Gastrocnemius medialis (tissue), 4 donors: ENCODE measurements at regions not wholly inside any gene's neighbourhood (a gene's known extent, or its start where the extent isn't known, plus 50 kb on each side); places are given as distances from the start of the nearest gene placed in this dataset.
"Not testable (repeated sequence)": the region's sequence is repeated elsewhere in the genome, so short reads cannot be mapped to it uniquely, and the experiment has no call there.

Source experiments
- ATAC-seq, 2 donors: fragments of 150-250 bp; one replicate each; pipeline ENCODE4 v1.9.1; 2016
- DNase-seq, 2 donors: peaks; one replicate each; pipeline ENCODE4 v3.0.0-alpha.2; 2019
- H3K27ac ChIP-seq, 4 donors: fragments of 200-600 bp; sonication (generic); 1 replicate in 1 of 4; 2 replicates in 3 of 4; pipeline ENCODE4 v1.5.1; 2016 to 2018; ENCODE audit warnings: mild to moderate bottlenecking in 2 of 4, moderate library complexity in 1 of 4
- H3K27me3 ChIP-seq, 3 donors: fragments of 200-600 bp; sonication (generic) in 2 of 3; 1 replicate in 1 of 3; 2 replicates in 2 of 3; pipeline versions ENCODE4 v1.5.1 to v1.6.0; 2016 to 2019; ENCODE audit warnings: mild to moderate bottlenecking in 1 of 3, moderate library complexity in 1 of 3
- H3K36me3 ChIP-seq, 2 donors: fragments of 200-600 bp; sonication (generic) in 1 of 2; one replicate each; pipeline ENCODE4 v1.5.1; 2017 to 2018
- H3K4me1 ChIP-seq, 2 donors: fragments of 200-600 bp; sonication (generic) in 1 of 2; one replicate each; pipeline ENCODE4 v1.5.1; 2016 to 2017; ENCODE audit warnings: mild to moderate bottlenecking in 2 of 2
- H3K4me3 ChIP-seq, 4 donors: fragments of 200-600 bp; sonication (generic) in 3 of 4; 1 replicate in 1 of 4; 2 replicates in 3 of 4; pipeline ENCODE4 v1.5.1; 2016 to 2019; ENCODE audit warnings: mild to moderate bottlenecking in 2 of 4
- H3K9me3 ChIP-seq, 3 donors: fragments of 200-600 bp; sonication (generic) in 2 of 3; 1 replicate in 1 of 3; 2 replicates in 2 of 3; pipeline ENCODE4 v1.5.1; 2016 to 2019
- POLR2A ChIP-seq, 2 donors: fragments of 450-650 bp; IDR thresholded peaks; one replicate each; pipeline ENCODE4 v1.6.1; 2017; ENCODE audit warnings: antibody characterized with exemption in 2 of 2, mild to moderate bottlenecking in 2 of 2, moderate library complexity in 2 of 2
- in situ Hi-C, 4 donors: fragments of 200-750 bp; cut with MboI; loops; one replicate each; pipeline versions ENCODE4 v1.15.0 to v1.8.0; 2017; ENCODE audit warnings: low sequenced_read_pairs in 4 of 4
- intact Hi-C: fragments of 100-400 bp; cut with DNase I; formaldehyde crosslinking; loops from one replicate; pipeline ENCODE4 v1.15.1; 2023; ENCODE audit warnings: low total_unique reads
- TF ChIP-seq, protein P1 (sequence below), 5 experiments: fragments of 450-650 bp in 3 of 5; fragments of 200-600 bp in 2 of 5; sonication (generic) in 2 of 5; IDR thresholded peaks in 4 of 5; conservative IDR thresholded peaks in 1 of 5; 1 replicate in 4 of 5; 2 replicates in 1 of 5; pipeline ENCODE4 v1.5.1; 2016 to 2019; ENCODE audit warnings: antibody characterized with exemption in 5 of 5, mild to moderate bottlenecking in 3 of 5, moderate library complexity in 3 of 5

DNA sequence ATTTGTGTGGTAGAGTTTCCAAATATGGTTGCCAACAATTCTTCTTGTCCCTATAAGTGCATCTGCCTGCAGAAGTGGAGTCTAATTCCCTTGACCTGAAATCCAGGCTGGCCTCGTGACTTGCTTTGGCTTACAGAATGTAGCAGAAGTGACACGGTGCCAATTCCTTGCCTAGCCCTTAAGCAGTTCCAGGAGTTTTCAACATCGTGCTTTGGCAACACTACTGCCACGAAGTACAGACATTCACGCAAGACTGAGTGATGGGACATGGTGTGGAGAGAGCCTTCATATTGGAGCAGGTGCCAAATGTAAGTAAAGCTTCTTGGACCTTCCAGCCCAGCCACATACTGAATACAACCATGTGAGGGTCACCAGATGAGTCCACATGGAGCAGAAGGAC, 92.9 kb upstream of the NEK6 start:
- TF ChIP-seq, protein P1, sequence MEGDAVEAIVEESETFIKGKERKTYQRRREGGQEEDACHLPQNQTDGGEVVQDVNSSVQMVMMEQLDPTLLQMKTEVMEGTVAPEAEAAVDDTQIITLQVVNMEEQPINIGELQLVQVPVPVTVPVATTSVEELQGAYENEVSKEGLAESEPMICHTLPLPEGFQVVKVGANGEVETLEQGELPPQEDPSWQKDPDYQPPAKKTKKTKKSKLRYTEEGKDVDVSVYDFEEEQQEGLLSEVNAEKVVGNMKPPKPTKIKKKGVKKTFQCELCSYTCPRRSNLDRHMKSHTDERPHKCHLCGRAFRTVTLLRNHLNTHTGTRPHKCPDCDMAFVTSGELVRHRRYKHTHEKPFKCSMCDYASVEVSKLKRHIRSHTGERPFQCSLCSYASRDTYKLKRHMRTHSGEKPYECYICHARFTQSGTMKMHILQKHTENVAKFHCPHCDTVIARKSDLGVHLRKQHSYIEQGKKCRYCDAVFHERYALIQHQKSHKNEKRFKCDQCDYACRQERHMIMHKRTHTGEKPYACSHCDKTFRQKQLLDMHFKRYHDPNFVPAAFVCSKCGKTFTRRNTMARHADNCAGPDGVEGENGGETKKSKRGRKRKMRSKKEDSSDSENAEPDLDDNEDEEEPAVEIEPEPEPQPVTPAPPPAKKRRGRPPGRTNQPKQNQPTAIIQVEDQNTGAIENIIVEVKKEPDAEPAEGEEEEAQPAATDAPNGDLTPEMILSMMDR (IDR thresholded peaks at IDR 0.05 in 4 of 5, conservative IDR thresholded peaks at IDR 0.05 in 1 of 5), result no peak
- no peak for TF ChIP-seq POLR2A (IDR thresholded peaks at IDR 0.05)
- intact Hi-C loops, result no loop called here
- Histone ChIP-seq H3K4me3 (no peak overlapping the region), H3K27me3 (no peaks in the 10 kb centered on the region), H3K4me1 (peaks cover 5 to 31% of the 10 kb centered on the region in 2 donors), H3K36me3 (no peaks in the 10 kb centered on the region), H3K27ac (peak overlapping the region in 3 of 4 donors; percentile 60 to 69 (median 69)), H3K9me3 (no peaks in the 10 kb centered on the region)
- in situ Hi-C loops, result no loop called here
- peak; percentile 99 for ATAC-seq
- DNase-seq, result peak; percentile 86 to 93

DNA sequence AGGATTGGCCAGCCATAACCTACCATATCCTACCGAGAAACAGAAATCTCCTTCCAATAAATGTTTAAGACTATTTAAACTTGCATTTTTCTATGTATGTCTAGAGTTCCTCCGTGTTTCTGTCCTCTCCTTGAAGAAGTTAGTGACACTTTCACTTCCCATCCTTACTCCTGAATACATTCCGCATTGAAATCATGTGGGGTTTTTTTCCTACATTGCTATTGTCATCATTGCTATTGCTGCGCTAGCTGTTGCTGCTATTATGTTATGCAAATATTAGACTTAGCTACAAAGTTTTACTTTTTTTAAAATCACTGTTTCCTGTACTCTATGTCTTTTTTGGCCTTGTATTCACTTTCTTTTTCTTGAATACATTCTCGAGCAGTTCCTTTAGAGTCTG, 83.3 kb upstream of the NEK6 start:
- TF ChIP-seq, protein P1 (IDR thresholded peaks at IDR 0.05 in 4 of 5, conservative IDR thresholded peaks at IDR 0.05 in 1 of 5), result no peak
- no peak for TF ChIP-seq POLR2A (IDR thresholded peaks at IDR 0.05)
- peaks cover 0 to 2% (median 0%) of the 10 kb centered on the region in 3 donors for H3K27me3 ChIP-seq
- in situ Hi-C loops (no loop called here), intact Hi-C loops (no loop called here)
- H3K4me1 ChIP-seq, result no peaks in the 10 kb centered on the region
- H3K27ac ChIP-seq, result no peak overlapping the region
- no peak for DNase-seq
- H3K4me3 ChIP-seq, result no peak overlapping the region
- no peaks in the 10 kb centered on the region for H3K36me3 ChIP-seq
- no peaks in the 10 kb centered on the region for H3K9me3 ChIP-seq
- ATAC-seq, result no peak

DNA sequence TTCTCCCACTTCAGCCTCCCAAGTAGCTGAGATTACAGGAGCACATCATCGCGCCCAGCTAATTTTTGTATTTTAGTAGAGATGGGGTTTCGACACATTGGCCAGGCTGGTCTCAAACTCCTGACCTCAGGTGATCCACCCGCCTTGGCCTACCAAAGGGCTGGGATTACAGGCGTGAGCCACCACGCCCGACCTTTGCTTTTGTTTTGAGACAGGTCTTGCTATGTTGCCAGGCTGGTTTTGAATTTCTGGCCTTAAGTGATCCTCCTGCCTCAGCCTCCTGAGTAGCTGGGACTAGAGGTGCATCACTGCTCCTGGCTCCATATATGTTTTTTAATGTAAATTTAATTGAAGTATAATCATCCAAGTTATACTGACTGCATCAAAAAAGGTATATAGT, 80.2 kb upstream of the NEK6 start:
- ATAC-seq, DNase-seq, H3K4me1 ChIP-seq, in situ Hi-C loops, H3K27me3 ChIP-seq, H3K9me3 ChIP-seq, intact Hi-C loops, H3K27ac ChIP-seq, H3K36me3 ChIP-seq, H3K4me3 ChIP-seq: not testable (repeated sequence)

DNA sequence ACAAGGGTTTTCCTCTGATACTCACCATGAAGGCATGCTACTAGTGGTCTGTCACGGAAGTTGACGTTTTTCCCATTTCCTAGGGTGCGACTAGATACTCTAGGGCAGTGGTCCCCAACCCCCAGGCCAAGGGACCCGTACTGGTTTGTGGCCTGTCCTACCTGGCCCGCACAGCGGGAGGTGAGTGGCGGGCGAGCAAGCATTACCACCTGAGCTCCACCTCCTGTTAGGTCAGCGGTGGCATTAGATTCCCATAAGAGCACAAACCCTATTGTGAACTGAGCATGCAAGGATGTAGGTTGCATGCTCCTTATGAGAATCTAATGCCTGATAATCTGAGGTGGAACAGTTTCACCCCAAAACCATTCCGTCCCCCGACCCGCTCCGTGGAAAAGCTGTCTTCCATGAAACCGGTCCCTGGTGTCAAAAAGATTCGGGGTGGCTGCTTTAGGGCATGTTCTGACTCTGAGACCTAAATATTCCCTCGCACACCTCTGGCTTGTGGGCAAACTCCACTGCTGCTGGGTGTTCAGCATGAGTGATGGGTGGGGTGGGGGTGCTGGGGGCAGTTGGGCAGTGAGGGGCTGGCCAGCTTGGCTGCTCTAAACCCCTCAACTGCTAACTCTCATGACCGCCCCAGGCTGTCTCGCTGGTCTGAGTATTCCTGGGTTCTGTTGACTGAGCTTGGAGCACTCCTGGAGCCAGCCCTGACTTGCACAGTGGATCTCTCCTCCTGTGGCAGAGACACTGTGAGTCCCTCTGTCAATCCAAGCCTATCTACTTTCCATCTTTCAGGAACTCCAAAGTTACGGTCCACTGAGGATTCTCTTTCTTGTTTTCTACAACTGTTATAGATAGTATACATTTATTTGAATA, 78.3 kb upstream of the NEK6 start:
- no peak for ATAC-seq
- intact Hi-C loops, result no loop called here
- H3K27me3 ChIP-seq, result peaks cover 5 to 16% (median 8%) of the 10 kb centered on the region in 3 donors

DNA sequence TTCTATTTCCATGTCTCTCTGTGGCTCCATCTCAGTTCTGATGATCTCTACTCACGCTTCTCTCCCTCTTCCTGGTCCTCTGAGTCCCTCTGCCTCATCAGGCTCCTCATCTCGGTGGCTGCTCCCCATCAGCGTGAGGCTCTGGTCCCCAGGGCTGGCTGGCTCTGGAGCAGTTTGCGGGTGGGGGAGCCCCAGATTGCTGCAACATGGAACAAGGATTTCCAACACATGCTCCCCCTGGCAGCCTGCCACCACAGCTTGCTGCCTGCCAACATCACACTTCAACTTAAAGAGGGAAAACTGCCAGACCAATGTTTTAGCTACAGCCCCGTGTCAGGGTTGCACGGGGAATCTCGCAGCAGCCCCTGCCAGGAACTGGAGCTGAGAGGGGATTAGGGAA, 77.2 kb upstream of the NEK6 start:
- in situ Hi-C loops, result no loop called here
- H3K9me3 ChIP-seq, result peaks cover 0 to 5% (median 0%) of the 10 kb centered on the region in 3 donors
- no peak for TF ChIP-seq POLR2A (IDR thresholded peaks at IDR 0.05)
- TF ChIP-seq, protein P1 (IDR thresholded peaks at IDR 0.05 in 4 of 5, conservative IDR thresholded peaks at IDR 0.05 in 1 of 5), result no peak
- ATAC-seq (no peak), DNase-seq (peak; percentile 11 to 21)
- no peaks in the 10 kb centered on the region for H3K4me1 ChIP-seq
- H3K27me3 ChIP-seq, result peaks cover 5 to 16% (median 8%) of the 10 kb centered on the region in 3 donors
- intact Hi-C loops, result no loop called here
- no peaks in the 10 kb centered on the region for H3K36me3 ChIP-seq
- no peak overlapping the region for H3K27ac ChIP-seq
- no peak overlapping the region for H3K4me3 ChIP-seq

More for the DNA sequence above, 78.3 kb upstream of the NEK6 start:
- H3K4me1 ChIP-seq, result no peaks in the 10 kb centered on the region
- H3K36me3 ChIP-seq, result no peaks in the 10 kb centered on the region
- peaks cover 0 to 5% (median 0%) of the 10 kb centered on the region in 3 donors for H3K9me3 ChIP-seq
- no peak overlapping the region for H3K4me3 ChIP-seq
- TF ChIP-seq, protein P1 (IDR thresholded peaks at IDR 0.05 in 4 of 5, conservative IDR thresholded peaks at IDR 0.05 in 1 of 5), result no peak
- TF ChIP-seq POLR2A (IDR thresholded peaks at IDR 0.05), result no peak
- no peak overlapping the region for H3K27ac ChIP-seq
- DNase-seq, result no peak
- in situ Hi-C loops, result no loop called here
